HG03135 (cell line): ENCODE measurements at regions not wholly inside any gene's neighbourhood (a gene's known extent, or its start where the extent isn't known, plus 50 kb on each side); places are given as distances from the start of the nearest gene placed in this dataset.
"Not testable (repeated sequence)": the region's sequence is repeated elsewhere in the genome, so short reads cannot be mapped to it uniquely, and the experiment has no call there.

ENCODE experiments used
- ATAC-seq: cut with Tn5 transposase; IDR thresholded peaks from one replicate; pipeline ENCODE4 v1.9.1; 2021; ENCODE audit warnings: mild to moderate bottlenecking, moderate library complexity; ENCODE audit not compliant: unreplicated experiment

DNA sequence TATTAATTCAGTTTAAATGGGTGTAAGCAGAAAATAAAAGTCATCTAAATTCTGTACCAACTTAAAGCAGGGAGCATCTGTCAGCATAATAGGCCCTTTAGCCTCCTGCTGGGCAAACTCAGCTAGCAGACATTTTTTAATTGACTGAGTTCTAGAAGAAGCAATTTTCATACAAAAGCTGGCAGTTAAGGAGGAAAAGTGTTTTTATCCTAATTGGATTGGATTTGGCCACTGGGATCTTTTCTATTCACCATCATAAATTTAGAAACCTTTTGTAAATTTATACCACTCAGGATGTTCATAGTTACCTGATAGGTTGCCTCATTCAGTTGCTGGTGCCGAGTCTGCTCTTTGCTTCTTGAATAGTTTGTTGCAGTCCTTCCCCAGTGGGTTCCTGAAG lies 262.7 kb upstream of the FSIP2 start:
- no peak for ATAC-seq

- ATAC-seq, result no peak
Measured at GRCh38 chr2:185477452-185477851, 261.2 kb upstream of the FSIP2 start.

DNA sequence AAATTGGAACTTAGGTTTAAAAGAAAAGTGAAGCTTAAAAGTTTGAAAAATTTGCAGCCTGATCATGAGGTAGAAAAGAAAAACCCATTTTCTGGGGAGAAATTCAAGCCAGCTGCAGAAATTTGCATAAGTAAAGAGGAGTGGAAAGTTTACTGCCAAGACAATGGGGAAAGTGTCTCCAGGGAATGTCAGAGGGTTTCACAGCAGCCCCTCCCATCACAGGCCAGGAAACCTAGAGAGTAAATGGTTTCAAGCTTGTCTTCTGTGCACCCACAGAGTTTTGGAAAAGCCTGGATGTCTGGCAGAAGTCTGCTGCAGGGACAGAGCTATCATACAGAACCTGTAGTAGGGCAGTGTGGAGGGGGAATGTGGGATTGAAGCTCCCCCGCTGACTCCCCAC lies 254.0 kb upstream of the FSIP2 start:
- ATAC-seq, result no peak

GRCh38 chr2:185502351-185502750 lies 236.3 kb upstream of the FSIP2 start:
- ATAC-seq, result no peak

DNA sequence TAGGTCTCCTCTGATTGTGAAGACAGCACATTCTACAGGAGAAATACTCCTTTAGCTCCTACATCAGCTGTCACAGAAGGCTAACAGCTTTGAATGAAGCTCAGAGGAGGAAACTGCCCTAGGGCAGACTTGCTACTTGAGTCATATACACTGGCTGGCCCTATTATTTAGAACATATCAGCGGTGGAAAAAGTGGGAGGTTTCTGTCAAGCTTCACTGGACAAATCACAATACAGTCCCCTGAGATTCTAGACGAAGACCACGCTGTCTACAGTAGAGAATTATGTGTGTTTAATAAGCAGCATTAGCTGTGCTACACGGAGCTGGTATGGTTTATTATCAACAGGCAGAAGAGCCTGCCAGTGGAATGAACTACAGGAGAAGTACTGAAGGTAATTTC lies 230.9 kb upstream of the FSIP2 start:
- ATAC-seq, result no peak

DNA sequence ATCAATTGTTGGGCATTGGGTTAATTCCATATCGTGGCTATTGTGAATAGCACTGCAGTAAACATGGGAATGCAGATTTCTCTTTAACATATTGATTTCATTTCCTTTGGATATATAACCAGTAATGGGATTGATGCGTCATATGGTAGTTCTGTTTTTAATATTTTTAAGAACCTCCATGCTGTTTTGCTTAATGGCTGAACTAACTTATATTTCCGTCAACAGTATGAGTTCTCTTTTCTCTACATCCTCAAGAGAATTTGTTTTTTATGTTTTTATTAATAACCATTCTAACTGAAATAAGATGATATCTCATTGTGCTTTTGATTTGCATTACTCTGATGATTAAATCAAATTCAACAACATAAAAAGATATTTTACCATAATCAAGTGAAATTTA lies 228.5 kb upstream of the FSIP2 start:
- ATAC-seq, result no peak

- no peak for ATAC-seq
Measured at GRCh38 chr2:185511925-185512324, 226.7 kb upstream of the FSIP2 start.

DNA sequence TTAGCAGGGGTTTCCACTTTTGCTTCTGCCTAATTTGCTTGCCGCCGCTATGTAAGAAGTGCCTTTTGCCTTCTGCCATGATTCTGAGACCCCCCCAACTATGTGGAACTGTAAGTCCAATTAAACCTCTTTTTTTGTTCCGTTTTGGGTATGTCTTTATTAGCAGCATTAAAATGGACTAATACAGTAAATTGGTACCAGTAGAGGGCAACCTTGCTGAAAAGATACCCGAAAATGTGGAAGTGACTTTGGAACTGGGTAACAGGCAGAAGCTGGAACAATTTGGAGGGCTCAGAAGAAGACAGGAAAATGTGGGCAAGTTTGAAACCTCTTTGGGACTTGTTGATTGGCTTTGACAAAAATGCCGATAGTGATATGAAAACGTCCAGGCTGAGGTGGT lies 216.1 kb upstream of the FSIP2 start:
- ATAC-seq, result no peak

DNA sequence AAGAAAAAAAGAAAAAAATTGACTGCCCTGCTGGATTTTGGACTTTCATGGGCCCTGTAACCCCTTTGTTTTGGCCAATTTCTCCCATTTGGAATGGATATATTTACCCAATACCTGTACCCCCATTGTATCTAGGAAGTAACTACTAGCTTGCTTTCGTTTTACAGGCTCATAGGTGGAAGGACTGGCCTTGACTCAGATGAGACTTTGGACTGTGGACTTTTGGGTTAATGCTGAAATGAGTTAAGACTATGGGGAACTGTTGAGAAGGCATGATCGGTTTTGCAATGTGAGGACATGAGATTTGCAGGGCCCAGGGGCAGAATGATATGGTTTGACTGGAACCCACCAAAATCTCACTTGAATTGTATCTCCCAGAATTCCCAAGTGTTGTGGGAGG lies 214.4 kb upstream of the FSIP2 start:
- ATAC-seq, result not testable (repeated sequence)

- ATAC-seq, result no peak
Measured at GRCh38 chr2:185526161-185526560, 212.4 kb upstream of the FSIP2 start.

- no peak for ATAC-seq
Measured at GRCh38 chr2:185531721-185532120, 206.9 kb upstream of the FSIP2 start.

DNA sequence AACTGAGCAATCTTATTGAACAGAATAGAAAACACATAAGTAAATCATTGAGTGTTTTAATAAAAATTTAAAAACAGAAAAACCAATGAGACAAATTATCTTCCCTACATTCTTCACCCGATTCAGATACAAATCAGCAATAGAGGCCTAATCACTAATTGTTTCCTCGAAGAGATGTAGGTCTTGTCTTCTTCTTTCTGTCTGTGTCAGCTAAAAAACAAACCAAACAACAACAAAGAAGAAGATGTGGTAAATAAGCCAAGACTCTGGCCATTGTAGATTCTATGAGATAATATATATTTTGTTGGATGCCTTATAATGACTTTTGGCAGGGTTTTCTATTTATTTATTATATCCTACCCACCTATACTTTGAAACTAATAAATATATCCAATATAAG lies 200.9 kb upstream of the FSIP2 start:
- ATAC-seq, result no peak

GRCh38 chr2:185567196-185567595 lies 171.4 kb upstream of the FSIP2 start:
- ATAC-seq, result no peak

DNA sequence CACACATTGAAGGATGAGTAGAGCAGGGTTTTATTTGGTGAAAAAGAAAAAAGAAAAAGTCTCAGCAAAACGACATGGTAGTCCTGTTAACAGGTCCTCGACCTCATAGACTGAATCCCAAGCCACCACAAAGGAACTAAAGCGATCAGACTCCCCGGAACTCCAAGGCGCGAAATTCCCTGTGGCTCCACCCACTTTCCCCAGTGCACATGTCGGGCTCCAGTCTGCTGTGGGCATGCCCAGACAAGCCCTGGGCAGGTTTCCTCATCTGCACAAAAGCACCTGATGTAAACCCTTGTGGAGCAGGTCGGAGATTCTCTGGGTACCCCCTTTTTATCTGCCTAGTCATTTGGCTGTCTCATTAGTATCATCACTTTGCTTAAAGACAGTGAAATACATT lies 170.7 kb upstream of the FSIP2 start:
- ATAC-seq, result no peak

DNA sequence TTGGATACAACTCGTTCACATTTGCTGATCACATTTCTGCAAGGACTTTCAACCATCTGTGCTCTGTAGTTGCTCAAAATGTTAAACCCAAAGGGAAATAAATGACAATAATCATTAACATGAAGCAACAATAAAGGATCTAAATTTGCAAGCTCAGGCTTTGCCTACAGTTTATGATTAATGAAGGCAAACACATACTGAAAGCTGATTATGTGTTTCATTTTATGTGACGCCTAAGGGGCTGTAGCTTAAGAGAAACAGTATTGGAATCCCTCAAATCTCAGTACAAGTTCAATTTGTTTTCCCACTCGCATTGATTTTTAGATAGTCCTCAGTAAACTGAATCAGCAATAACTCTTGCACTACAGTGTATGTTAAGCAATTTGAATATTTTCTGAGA lies 160.3 kb upstream of the FSIP2 start:
- ATAC-seq, result no peak

DNA sequence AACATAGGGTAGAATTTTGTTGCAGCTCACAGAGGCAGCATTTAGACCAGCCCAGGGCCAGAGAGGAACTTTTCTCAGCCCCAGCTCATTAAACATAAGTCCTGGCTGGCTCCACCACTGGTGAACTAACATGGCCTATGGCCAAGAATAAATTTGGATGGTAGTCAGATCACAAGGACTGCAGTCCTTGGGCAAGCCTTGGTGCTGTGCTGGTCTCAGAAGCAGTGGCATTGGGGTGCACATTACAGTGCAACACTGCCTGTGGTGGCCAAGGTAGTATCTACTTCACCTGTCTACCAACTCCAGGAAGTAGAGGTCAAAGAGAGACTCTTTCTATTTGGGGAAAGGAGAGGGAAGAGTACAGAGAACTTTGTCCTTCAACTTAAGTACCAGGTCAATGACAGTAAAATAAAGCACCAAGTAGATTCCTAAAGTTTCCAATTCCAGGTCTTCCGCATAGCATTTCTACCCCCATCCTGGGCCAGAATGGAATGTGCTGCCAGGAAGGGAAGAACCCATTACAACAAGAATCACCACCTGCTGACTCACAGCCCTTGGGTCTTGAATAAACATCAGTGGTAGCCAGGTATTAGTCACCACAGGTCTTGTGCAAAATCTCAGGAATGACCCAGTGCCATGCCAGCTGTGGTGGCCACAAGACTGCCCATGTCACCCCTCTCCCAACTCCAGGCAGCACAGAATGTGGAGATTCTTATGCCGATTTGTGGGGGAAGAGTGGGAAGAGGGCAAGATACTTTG lies 155.4 kb upstream of the FSIP2 start:
- no peak for ATAC-seq

GRCh38 chr2:185585165-185585564 lies 153.4 kb upstream of the FSIP2 start:
- not testable (repeated sequence) for ATAC-seq

DNA sequence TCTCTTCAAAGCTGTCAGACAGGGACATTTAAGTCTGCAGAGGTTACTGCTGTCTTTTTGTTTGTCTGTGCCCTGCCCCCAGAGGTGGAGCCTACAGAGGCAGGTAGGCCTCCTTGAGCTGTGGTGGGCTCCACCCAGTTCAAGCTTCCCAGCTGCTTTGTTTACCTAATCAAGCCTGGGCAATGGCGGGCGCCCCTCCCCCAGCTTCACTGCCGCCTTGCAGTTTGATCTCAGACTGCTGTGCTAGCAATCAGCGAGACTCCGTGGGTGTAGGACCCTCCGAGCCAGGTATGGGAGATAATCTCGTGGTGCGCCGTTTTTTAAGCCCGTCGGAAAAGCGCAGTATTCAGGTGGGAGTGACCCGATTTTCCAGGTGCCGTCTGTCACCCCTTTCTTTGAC lies 147.3 kb upstream of the FSIP2 start:
- not testable (repeated sequence) for ATAC-seq

DNA sequence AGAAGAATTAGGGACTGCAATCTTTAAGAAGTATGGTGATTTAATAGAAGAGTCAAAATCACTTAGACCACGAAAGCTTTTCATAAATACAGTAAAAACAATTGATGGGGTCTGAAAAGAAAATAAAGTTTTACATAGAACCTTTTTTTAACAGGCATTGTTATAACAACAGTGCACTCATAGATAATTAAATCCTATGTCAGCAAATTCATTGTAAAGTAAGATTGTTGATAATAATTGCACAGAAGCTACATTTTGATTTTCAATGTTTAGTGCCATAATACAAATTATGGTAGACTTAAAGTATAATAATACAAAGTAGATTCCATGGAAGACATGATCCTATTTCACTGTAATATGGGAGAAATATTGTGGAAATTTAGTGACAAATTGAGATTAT lies 130.7 kb upstream of the FSIP2 start:
- no peak for ATAC-seq

GRCh38 chr2:185608799-185609198 lies 129.8 kb upstream of the FSIP2 start:
- no peak for ATAC-seq

- no peak for ATAC-seq
Measured at GRCh38 chr2:185610301-185610700, 128.3 kb upstream of the FSIP2 start.

GRCh38 chr2:185618625-185619024 lies 120.0 kb upstream of the FSIP2 start:
- no peak for ATAC-seq

DNA sequence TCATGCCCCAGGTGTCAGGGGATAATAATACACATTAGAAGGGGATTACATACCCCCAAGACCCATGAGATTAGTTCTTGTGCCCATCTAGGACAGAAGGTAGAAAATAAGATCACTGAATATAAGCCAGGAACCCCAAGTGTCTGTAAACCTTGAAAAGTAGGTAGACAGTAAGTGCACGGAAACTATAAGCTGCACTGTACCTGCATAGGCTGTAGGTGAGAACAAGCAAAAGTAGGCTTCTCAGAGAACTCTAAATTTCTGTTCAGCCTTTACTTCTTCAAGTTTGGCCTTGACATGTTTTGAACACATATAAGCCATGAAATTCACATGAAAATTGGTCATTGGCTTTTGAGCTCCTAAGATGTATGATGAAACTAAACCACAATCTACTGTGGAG lies 113.0 kb upstream of the FSIP2 start:
- ATAC-seq, result no peak
